Ovary (tissue), 3 donors: ENCODE measurements at regions not wholly inside any gene's neighbourhood (a gene's known extent, or its start where the extent isn't known, plus 50 kb on each side); places are given as distances from the start of the nearest gene placed in this dataset.

Source experiments
- CTCF ChIP-seq, 3 donors: fragments of 450-650 bp in 2 of 3; fragments of 200-600 bp in 1 of 3; IDR thresholded peaks; one replicate each; pipeline versions ENCODE4 v1.5.1 to v1.8.0; 2016 to 2022; ENCODE audit warnings: antibody characterized with exemption in 3 of 3, mild to moderate bottlenecking in 1 of 3
- EP300 ChIP-seq: sonication (generic); formaldehyde crosslinking; IDR thresholded peaks from one replicate; pipeline ENCODE4 v1.6.1; 2017; ENCODE audit warnings: antibody characterized with exemption
- POLR2A ChIP-seq: fragments of 450-650 bp; IDR thresholded peaks from one replicate; pipeline ENCODE4 v1.6.1; 2017; ENCODE audit warnings: antibody characterized with exemption, mild to moderate bottlenecking, moderate library complexity
- donor health status: DM: no; HTN: no; CAD: no.

GRCh38 chr3:139136469-139137202 is 91.9 kb upstream of the PRR23C start:
- no peak for TF ChIP-seq CTCF (IDR thresholded peaks at IDR 0.05)
- no peak for TF ChIP-seq EP300
- TF ChIP-seq POLR2A: no peak
